ENCODE measurements at regions not wholly inside any gene's neighbourhood (a gene's known extent, or its start where the extent isn't known, plus 50 kb on each side); places are given as distances from the start of the nearest gene placed in this dataset.

DNA sequence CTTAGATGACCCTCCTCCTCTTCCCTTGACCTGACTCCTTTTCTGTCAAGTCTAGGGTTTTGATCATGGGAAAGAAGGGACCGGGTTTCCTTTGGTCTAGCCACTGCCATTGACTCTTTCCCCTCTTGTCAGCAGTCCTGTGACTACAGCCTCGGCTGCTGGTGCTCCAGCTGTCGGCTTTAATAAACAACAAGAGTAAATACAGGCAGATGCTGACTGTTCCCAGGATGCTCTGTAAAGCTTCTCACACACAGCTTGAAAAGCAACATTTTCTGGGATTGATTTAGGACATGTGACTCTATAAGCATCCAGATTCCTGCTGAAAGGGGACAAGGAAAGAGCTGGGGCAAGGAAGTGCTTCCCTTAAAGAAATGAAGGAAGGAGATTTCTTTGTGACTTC lies 53.5 kb upstream of the CTTNBP2NL start:
- no peak for TF ChIP-seq EZH2phosphoT487 (IDR thresholded peaks at IDR 0.05)
- TF ChIP-seq, protein P1, sequence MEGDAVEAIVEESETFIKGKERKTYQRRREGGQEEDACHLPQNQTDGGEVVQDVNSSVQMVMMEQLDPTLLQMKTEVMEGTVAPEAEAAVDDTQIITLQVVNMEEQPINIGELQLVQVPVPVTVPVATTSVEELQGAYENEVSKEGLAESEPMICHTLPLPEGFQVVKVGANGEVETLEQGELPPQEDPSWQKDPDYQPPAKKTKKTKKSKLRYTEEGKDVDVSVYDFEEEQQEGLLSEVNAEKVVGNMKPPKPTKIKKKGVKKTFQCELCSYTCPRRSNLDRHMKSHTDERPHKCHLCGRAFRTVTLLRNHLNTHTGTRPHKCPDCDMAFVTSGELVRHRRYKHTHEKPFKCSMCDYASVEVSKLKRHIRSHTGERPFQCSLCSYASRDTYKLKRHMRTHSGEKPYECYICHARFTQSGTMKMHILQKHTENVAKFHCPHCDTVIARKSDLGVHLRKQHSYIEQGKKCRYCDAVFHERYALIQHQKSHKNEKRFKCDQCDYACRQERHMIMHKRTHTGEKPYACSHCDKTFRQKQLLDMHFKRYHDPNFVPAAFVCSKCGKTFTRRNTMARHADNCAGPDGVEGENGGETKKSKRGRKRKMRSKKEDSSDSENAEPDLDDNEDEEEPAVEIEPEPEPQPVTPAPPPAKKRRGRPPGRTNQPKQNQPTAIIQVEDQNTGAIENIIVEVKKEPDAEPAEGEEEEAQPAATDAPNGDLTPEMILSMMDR (IDR thresholded peaks at IDR 0.05): no peak
